Spleen (tissue), 7 donors: ENCODE measurements at regions not wholly inside any gene's neighbourhood (a gene's known extent, or its start where the extent isn't known, plus 50 kb on each side); places are given as distances from the start of the nearest gene placed in this dataset.

Experiments
- POLR2A ChIP-seq, 3 donors: fragments of 450-650 bp; IDR thresholded peaks; one replicate each; pipeline ENCODE4 v1.5.1; 2017; ENCODE audit warnings: antibody characterized with exemption in 3 of 3, mild to moderate bottlenecking in 1 of 3
- POLR2AphosphoS5 ChIP-seq, 3 donors: sonication (generic); formaldehyde crosslinking; IDR thresholded peaks; one replicate each; pipeline ENCODE4 v1.5.1; 2017; ENCODE audit warnings: antibody characterized with exemption in 3 of 3
- TF ChIP-seq, protein P1 (sequence below), 11 experiments: fragments of 200-600 bp in 7 of 11; fragments of 450-650 bp in 4 of 11; sonication (generic) in 4 of 11; IDR thresholded peaks in 8 of 11; conservative IDR thresholded peaks in 3 of 11; 1 replicate in 7 of 11; 2 replicates in 4 of 11; pipeline versions ENCODE4 v1.4.0 to v1.8.0; 2016 to 2021; ENCODE audit warnings: antibody characterized with exemption in 11 of 11, inconsistent platforms in 4 of 11, mild to moderate bottlenecking in 1 of 11
- donor health status: DM: no; HTN: no; CAD: no; lungs with moderate emphysema.
- donor health status: DM: no; HTN: no; CAD: no.
- donor health status: DM: no; HTN: no; CAD: no.

GRCh38 chr16:50472472-50472871, 75.7 kb upstream of the NKD1 start:
- TF ChIP-seq, protein P1, sequence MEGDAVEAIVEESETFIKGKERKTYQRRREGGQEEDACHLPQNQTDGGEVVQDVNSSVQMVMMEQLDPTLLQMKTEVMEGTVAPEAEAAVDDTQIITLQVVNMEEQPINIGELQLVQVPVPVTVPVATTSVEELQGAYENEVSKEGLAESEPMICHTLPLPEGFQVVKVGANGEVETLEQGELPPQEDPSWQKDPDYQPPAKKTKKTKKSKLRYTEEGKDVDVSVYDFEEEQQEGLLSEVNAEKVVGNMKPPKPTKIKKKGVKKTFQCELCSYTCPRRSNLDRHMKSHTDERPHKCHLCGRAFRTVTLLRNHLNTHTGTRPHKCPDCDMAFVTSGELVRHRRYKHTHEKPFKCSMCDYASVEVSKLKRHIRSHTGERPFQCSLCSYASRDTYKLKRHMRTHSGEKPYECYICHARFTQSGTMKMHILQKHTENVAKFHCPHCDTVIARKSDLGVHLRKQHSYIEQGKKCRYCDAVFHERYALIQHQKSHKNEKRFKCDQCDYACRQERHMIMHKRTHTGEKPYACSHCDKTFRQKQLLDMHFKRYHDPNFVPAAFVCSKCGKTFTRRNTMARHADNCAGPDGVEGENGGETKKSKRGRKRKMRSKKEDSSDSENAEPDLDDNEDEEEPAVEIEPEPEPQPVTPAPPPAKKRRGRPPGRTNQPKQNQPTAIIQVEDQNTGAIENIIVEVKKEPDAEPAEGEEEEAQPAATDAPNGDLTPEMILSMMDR (IDR thresholded peaks at IDR 0.05 in 8 of 11, conservative IDR thresholded peaks at IDR 0.05 in 3 of 11) = no peak
- TF ChIP-seq POLR2A (IDR thresholded peaks at IDR 0.05) (no peak), POLR2AphosphoS5 (IDR thresholded peaks at IDR 0.05) (no peak)
